GM19455 (cell line): ENCODE measurements at regions not wholly inside any gene's neighbourhood (a gene's known extent, or its start where the extent isn't known, plus 50 kb on each side); places are given as distances from the start of the nearest gene placed in this dataset.
"Not testable (repeated sequence)": the region's sequence is repeated elsewhere in the genome, so short reads cannot be mapped to it uniquely, and the experiment has no call there.

Source experiments
- ATAC-seq: cut with Tn5 transposase; IDR thresholded peaks from one replicate; pipeline ENCODE4 v1.9.1; 2021; ENCODE audit not compliant: unreplicated experiment

GRCh38 chr22:23464796-23465195, 115.3 kb downstream of the IGLL1 start:
- ATAC-seq = not testable (repeated sequence)

- ATAC-seq = not testable (repeated sequence)
These were observed 119.5 kb downstream of the IGLL1 start for GRCh38 chr22:23460517-23461031.

- not testable (repeated sequence) for ATAC-seq
These were observed 120.2 kb downstream of the IGLL1 start for GRCh38 chr22:23459645-23460516.

GRCh38 chr22:23458663-23459541, 121.2 kb downstream of the IGLL1 start:
- ATAC-seq = no peak

GRCh38 chr22:23457380-23457985, 122.6 kb downstream of the IGLL1 start:
- no peak for ATAC-seq

- ATAC-seq = not testable (repeated sequence)
These were observed 123.3 kb downstream of the IGLL1 start for GRCh38 chr22:23456666-23457379.

- not testable (repeated sequence) for ATAC-seq
These were observed 125.7 kb downstream of the IGLL1 start for GRCh38 chr22:23454345-23454744.

GRCh38 chr22:23453277-23453676, 126.8 kb downstream of the IGLL1 start:
- ATAC-seq = no peak

GRCh38 chr22:23452231-23453010, 127.7 kb downstream of the IGLL1 start:
- no peak for ATAC-seq

- not testable (repeated sequence) for ATAC-seq
These were observed 128.4 kb downstream of the IGLL1 start for GRCh38 chr22:23451452-23452230.

- ATAC-seq = not testable (repeated sequence)
These were observed 129.3 kb downstream of the IGLL1 start for GRCh38 chr22:23450821-23451220.

GRCh38 chr22:23450434-23450795, 129.7 kb downstream of the IGLL1 start:
- ATAC-seq = no peak

- not testable (repeated sequence) for ATAC-seq
These were observed 130.2 kb downstream of the IGLL1 start for GRCh38 chr22:23449748-23450433.

- ATAC-seq = not testable (repeated sequence)
These were observed 131.4 kb downstream of the IGLL1 start for GRCh38 chr22:23448499-23449288.

- no peak for ATAC-seq
These were observed 133.2 kb downstream of the IGLL1 start for GRCh38 chr22:23446796-23447350.

- not testable (repeated sequence) for ATAC-seq
These were observed 133.9 kb downstream of the IGLL1 start for GRCh38 chr22:23446194-23446593.

- not testable (repeated sequence) for ATAC-seq
These were observed 136.2 kb downstream of the IGLL1 start for GRCh38 chr22:23443905-23444304.
